Ishikawa (cell line): ENCODE measurements at regions not wholly inside any gene's neighbourhood (a gene's known extent, or its start where the extent isn't known, plus 50 kb on each side); places are given as distances from the start of the nearest gene placed in this dataset.

Experiments used
- CEBPB ChIP-seq: IDR thresholded peaks from 2 replicates; pipeline ENCODE4 v1.6.1; 2012
- CREB1 ChIP-seq: IDR thresholded peaks from 2 replicates; pipeline ENCODE4 v1.6.1; 2012; ENCODE audit warnings: low read depth
- EGR1 ChIP-seq: IDR thresholded peaks from 2 replicates; pipeline ENCODE4 v1.6.1; 2012
- EP300 ChIP-seq: IDR thresholded peaks from 2 replicates; pipeline ENCODE4 v1.6.1; 2012; ENCODE audit warnings: borderline replicate concordance
- FOXM1 ChIP-seq: IDR thresholded peaks from 2 replicates; pipeline ENCODE4 v1.6.1; 2012; ENCODE audit warnings: low read depth, borderline replicate concordance
- RAD21 ChIP-seq: IDR thresholded peaks from 2 replicates; pipeline ENCODE4 v1.6.1; 2012; ENCODE audit warnings: low read depth
- TAF1 ChIP-seq: IDR thresholded peaks from 2 replicates; pipeline ENCODE4 v1.6.1; 2012; ENCODE audit warnings: low read depth, mild to moderate bottlenecking
- TCF12 ChIP-seq: IDR thresholded peaks from 2 replicates; pipeline ENCODE4 v1.6.1; 2012; ENCODE audit warnings: low read depth
- TEAD4 ChIP-seq: IDR thresholded peaks from 2 replicates; pipeline ENCODE4 v1.6.1; 2012
- YY1 ChIP-seq: IDR thresholded peaks from 2 replicates; pipeline ENCODE4 v1.6.1; 2012; ENCODE audit warnings: low read depth
- ZBTB7A ChIP-seq: IDR thresholded peaks from 2 replicates; pipeline ENCODE4 v1.6.1; 2012; ENCODE audit warnings: low read depth
- TF ChIP-seq, protein P1 (sequence below): IDR thresholded peaks from 2 replicates; pipeline ENCODE4 v1.6.1; 2012; ENCODE audit warnings: low read depth, mild to moderate bottlenecking
- TF ChIP-seq, protein P2 (sequence below): IDR thresholded peaks from 2 replicates; pipeline ENCODE4 v1.6.1; 2012
- TF ChIP-seq, protein P3 (sequence below): IDR thresholded peaks from 2 replicates; pipeline ENCODE4 v1.6.1; 2012

DNA sequence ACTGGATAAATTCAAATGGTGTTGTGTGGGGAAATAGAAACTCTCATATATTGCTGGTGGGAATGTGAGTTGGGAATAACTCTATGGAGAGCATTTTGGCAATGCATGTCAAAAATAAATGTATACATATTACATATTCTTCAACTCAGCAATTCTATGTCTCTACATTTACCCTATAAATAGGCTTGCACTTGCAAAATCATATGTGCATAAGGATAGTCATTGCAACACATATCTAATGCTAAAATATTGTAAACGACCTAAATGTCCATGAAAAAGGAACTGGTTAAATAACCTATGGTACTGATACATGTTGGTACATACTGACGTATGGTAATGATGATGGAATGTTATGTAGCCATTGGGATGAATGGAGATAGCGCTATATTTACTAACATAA lies 94.5 kb upstream of the CHD1 start:
- no peak for TF ChIP-seq EGR1
- TF ChIP-seq, protein P1, sequence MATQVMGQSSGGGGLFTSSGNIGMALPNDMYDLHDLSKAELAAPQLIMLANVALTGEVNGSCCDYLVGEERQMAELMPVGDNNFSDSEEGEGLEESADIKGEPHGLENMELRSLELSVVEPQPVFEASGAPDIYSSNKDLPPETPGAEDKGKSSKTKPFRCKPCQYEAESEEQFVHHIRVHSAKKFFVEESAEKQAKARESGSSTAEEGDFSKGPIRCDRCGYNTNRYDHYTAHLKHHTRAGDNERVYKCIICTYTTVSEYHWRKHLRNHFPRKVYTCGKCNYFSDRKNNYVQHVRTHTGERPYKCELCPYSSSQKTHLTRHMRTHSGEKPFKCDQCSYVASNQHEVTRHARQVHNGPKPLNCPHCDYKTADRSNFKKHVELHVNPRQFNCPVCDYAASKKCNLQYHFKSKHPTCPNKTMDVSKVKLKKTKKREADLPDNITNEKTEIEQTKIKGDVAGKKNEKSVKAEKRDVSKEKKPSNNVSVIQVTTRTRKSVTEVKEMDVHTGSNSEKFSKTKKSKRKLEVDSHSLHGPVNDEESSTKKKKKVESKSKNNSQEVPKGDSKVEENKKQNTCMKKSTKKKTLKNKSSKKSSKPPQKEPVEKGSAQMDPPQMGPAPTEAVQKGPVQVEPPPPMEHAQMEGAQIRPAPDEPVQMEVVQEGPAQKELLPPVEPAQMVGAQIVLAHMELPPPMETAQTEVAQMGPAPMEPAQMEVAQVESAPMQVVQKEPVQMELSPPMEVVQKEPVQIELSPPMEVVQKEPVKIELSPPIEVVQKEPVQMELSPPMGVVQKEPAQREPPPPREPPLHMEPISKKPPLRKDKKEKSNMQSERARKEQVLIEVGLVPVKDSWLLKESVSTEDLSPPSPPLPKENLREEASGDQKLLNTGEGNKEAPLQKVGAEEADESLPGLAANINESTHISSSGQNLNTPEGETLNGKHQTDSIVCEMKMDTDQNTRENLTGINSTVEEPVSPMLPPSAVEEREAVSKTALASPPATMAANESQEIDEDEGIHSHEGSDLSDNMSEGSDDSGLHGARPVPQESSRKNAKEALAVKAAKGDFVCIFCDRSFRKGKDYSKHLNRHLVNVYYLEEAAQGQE: no peak
- no peak for TF ChIP-seq CEBPB
- no peak for TF ChIP-seq TAF1
- no peak for TF ChIP-seq ZBTB7A
- TF ChIP-seq RAD21: no peak
- TF ChIP-seq, protein P2, sequence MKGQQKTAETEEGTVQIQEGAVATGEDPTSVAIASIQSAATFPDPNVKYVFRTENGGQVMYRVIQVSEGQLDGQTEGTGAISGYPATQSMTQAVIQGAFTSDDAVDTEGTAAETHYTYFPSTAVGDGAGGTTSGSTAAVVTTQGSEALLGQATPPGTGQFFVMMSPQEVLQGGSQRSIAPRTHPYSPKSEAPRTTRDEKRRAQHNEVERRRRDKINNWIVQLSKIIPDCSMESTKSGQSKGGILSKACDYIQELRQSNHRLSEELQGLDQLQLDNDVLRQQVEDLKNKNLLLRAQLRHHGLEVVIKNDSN: no peak
- TF ChIP-seq FOXM1: no peak
- TF ChIP-seq YY1: no peak
- TF ChIP-seq TCF12: no peak
- TF ChIP-seq, protein P3, sequence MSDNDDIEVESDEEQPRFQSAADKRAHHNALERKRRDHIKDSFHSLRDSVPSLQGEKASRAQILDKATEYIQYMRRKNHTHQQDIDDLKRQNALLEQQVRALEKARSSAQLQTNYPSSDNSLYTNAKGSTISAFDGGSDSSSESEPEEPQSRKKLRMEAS: no peak
- TF ChIP-seq CREB1: no peak
- no peak for TF ChIP-seq EP300
- TF ChIP-seq TEAD4: no peak
